IPS-20b (cell line): ENCODE measurements at regions not wholly inside any gene's neighbourhood (a gene's known extent, or its start where the extent isn't known, plus 50 kb on each side); places are given as distances from the start of the nearest gene placed in this dataset.

Source experiments
- H3K27ac ChIP-seq: one replicate; pipeline ENCODE4 v1.5.1; 2013; ENCODE audit warnings: low read length
- H3K27me3 ChIP-seq: 2 replicates; pipeline ENCODE4 v1.6.1; 2013; ENCODE audit warnings: mild to moderate bottlenecking, low read length, inconsistent platforms; ENCODE audit not compliant: insufficient read depth
- H3K36me3 ChIP-seq: 2 replicates; pipeline ENCODE4 v1.6.1; 2013; ENCODE audit warnings: low read depth, mild to moderate bottlenecking, inconsistent platforms, low read length, moderate library complexity; ENCODE audit not compliant: insufficient read depth
- H3K4me1 ChIP-seq: 2 replicates; pipeline ENCODE4 v1.6.1; 2013; ENCODE audit warnings: mild to moderate bottlenecking, control low read depth, inconsistent platforms, low read length, moderate library complexity; ENCODE audit not compliant: insufficient read depth
- H3K4me3 ChIP-seq: 2 replicates; pipeline ENCODE4 v1.5.1; 2013; ENCODE audit warnings: mild to moderate bottlenecking, low read length, inconsistent platforms
- H3K9ac ChIP-seq: 2 replicates; pipeline ENCODE4 v1.6.1; 2013; ENCODE audit warnings: low read depth, mild to moderate bottlenecking, inconsistent platforms, low read length, moderate library complexity
- H3K9me3 ChIP-seq: 2 replicates; pipeline ENCODE4 v1.6.1; 2013; ENCODE audit warnings: mild to moderate bottlenecking, low read depth, low read length, inconsistent platforms; ENCODE audit not compliant: insufficient read depth

- no peaks in the 10 kb centered on the region for H3K4me1 ChIP-seq
- no peak overlapping the region for H3K27ac ChIP-seq
- H3K9ac ChIP-seq: no peak overlapping the region
- no peaks in the 10 kb centered on the region for H3K9me3 ChIP-seq
- no peak overlapping the region for H3K4me3 ChIP-seq
- H3K36me3 ChIP-seq: no peaks in the 10 kb centered on the region
- H3K27me3 ChIP-seq: peaks cover 7% of the 10 kb centered on the region; the same call in 1 of the 2 replicates
Measured at GRCh38 chr22:27583856-27584255, 217.7 kb downstream of the MN1 start.

- no peaks in the 10 kb centered on the region for H3K4me1 ChIP-seq
- H3K4me3 ChIP-seq: no peak overlapping the region
- H3K9me3 ChIP-seq: no peaks in the 10 kb centered on the region
- H3K27me3 ChIP-seq: no peaks in the 10 kb centered on the region; the same call in 1 of the 2 replicates
- no peak overlapping the region for H3K27ac ChIP-seq
- H3K9ac ChIP-seq: no peak overlapping the region
- H3K36me3 ChIP-seq: no peaks in the 10 kb centered on the region
Measured at GRCh38 chr22:27585141-27585540, 216.4 kb downstream of the MN1 start.

DNA sequence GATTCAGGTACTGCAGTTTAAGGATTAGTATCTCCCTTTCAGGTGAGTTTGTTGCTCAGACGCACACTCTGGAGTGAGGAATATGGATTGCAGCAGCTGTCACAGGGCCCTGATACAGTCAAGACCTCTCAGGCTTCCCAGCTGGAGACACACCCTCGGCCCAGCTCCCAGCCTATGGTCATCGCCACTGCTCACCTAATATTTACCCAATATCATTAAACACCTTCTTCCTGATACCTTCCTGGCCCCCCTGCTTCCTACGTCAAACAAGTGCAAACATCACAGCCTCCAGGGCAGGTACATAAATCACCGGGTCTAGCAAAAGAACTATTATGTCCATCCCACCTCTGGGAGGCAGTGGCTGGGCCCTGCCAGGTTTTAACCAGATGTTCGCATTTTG lies 213.3 kb downstream of the MN1 start:
- H3K4me1 ChIP-seq: no peaks in the 10 kb centered on the region
- no peak overlapping the region for H3K9ac ChIP-seq
- H3K4me3 ChIP-seq: no peak overlapping the region
- H3K27ac ChIP-seq: no peak overlapping the region
- H3K36me3 ChIP-seq: no peaks in the 10 kb centered on the region
- H3K9me3 ChIP-seq: no peaks in the 10 kb centered on the region
- no peaks in the 10 kb centered on the region for H3K27me3 ChIP-seq

DNA sequence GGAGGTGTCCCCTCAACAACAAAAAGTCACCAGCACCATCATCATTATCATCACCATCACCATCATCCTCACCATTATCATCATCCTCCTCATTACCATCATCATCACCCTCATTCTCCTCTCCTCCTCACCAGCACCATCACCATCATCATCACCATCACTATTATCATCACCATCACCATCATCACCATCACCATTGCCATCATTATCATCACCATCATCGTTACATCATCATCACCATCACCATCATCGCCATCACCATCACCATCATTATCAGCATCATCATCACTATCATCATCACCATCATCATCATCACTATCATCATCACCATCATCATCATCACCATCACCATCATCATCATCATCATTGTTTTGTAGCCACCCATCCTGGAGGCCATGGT lies 212.6 kb downstream of the MN1 start:
- Histone ChIP-seq H3K27me3 (no peaks in the 10 kb centered on the region), H3K9me3 (no peaks in the 10 kb centered on the region), H3K4me1 (no peaks in the 10 kb centered on the region), H3K36me3 (no peaks in the 10 kb centered on the region), H3K9ac (no peak overlapping the region), H3K4me3 (no peak overlapping the region), H3K27ac (no peak overlapping the region)

- no peaks in the 10 kb centered on the region for H3K9me3 ChIP-seq
- H3K4me3 ChIP-seq: no peak overlapping the region
- H3K36me3 ChIP-seq: no peaks in the 10 kb centered on the region
- H3K27me3 ChIP-seq: no peaks in the 10 kb centered on the region
- H3K27ac ChIP-seq: no peak overlapping the region
- H3K4me1 ChIP-seq: no peaks in the 10 kb centered on the region
- no peak overlapping the region for H3K9ac ChIP-seq
Measured at GRCh38 chr22:27591060-27591459, 210.5 kb downstream of the MN1 start.

GRCh38 chr22:27593378-27593777 lies 208.2 kb downstream of the MN1 start:
- H3K4me1 ChIP-seq: no peaks in the 10 kb centered on the region
- no peaks in the 10 kb centered on the region for H3K9me3 ChIP-seq
- no peak overlapping the region for H3K9ac ChIP-seq
- H3K27ac ChIP-seq: no peak overlapping the region
- H3K36me3 ChIP-seq: no peaks in the 10 kb centered on the region
- H3K27me3 ChIP-seq: no peaks in the 10 kb centered on the region
- no peak overlapping the region for H3K4me3 ChIP-seq

DNA sequence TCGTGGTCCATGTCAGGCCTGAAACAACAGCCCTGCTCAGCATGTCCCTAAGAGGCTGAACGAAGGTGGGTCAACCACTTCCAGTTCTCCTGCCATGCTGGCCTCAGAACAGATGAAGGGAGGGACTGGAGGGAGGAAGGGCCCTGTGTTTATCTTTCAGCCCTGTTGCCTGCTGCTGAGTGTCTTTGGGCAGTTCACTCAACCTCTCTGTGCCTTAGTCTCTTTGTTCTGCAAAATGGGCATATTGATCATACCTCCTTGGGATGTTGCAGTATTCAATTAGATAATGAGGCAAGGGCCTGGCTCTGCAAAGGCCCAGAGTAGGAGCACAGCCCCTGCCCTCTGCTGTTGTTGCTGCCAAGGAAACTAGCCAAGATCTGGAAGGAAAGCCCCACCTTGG lies 207.5 kb downstream of the MN1 start:
- Histone ChIP-seq H3K27ac (no peak overlapping the region), H3K4me3 (no peak overlapping the region), H3K4me1 (no peaks in the 10 kb centered on the region)

GRCh38 chr22:27594474-27595134 lies 207.0 kb downstream of the MN1 start:
- H3K27me3 ChIP-seq: no peaks in the 10 kb centered on the region
- H3K9ac ChIP-seq: no peak overlapping the region
- H3K36me3 ChIP-seq: no peaks in the 10 kb centered on the region
- H3K4me1 ChIP-seq: no peaks in the 10 kb centered on the region
- no peaks in the 10 kb centered on the region for H3K9me3 ChIP-seq
- H3K4me3 ChIP-seq: no peak overlapping the region
- no peak overlapping the region for H3K27ac ChIP-seq

More for the DNA sequence above, 207.5 kb downstream of the MN1 start:
- Histone ChIP-seq H3K9ac (no peak overlapping the region), H3K36me3 (no peaks in the 10 kb centered on the region), H3K27me3 (no peaks in the 10 kb centered on the region), H3K9me3 (no peaks in the 10 kb centered on the region)

DNA sequence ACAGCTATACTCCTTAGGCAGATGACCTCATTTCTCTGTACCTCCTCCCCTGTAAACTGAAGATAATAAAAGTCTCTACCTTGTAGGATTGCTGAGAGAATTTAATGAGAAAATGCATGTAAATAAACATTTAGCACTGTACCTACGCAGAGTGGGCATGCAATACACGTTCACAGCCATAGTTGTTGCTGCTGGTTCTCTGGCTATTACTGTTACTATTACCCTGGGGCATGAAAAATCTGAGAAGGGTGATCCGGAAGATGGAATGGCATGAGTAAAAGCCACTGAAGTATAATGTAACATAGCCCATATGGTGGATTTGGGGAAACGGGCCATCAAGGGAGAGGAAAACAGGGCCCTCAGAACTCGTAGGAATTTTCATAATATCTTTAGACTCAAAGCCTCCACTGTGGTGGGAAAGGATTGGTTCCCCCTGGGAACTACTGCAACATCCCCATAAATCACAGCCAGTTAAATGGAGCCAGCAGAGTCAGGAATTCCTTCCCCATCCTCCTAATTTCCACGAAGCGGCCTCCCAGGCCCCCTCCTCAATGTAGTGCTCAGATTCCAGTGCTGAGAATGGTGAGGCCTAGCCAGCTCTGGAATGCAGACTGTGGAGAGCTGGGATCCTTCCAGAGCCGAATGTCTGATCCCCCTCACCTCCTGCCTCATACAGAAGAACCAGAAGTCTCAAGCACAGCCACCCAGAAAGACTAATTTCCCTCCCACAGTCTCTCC lies 205.3 kb downstream of the MN1 start:
- H3K4me3 ChIP-seq: no peak overlapping the region
- H3K27ac ChIP-seq: no peak overlapping the region
- no peaks in the 10 kb centered on the region for H3K4me1 ChIP-seq

GRCh38 chr22:27597703-27598444 lies 203.7 kb downstream of the MN1 start:
- no peak overlapping the region for H3K4me3 ChIP-seq
- no peak overlapping the region for H3K27ac ChIP-seq
- no peaks in the 10 kb centered on the region for H3K27me3 ChIP-seq
- no peaks in the 10 kb centered on the region for H3K36me3 ChIP-seq
- no peaks in the 10 kb centered on the region for H3K9me3 ChIP-seq
- no peak overlapping the region for H3K9ac ChIP-seq
- H3K4me1 ChIP-seq: no peaks in the 10 kb centered on the region

More for the DNA sequence above, 205.3 kb downstream of the MN1 start:
- H3K9ac ChIP-seq: no peak overlapping the region
- no peaks in the 10 kb centered on the region for H3K9me3 ChIP-seq
- H3K36me3 ChIP-seq: no peaks in the 10 kb centered on the region
- no peaks in the 10 kb centered on the region for H3K27me3 ChIP-seq

DNA sequence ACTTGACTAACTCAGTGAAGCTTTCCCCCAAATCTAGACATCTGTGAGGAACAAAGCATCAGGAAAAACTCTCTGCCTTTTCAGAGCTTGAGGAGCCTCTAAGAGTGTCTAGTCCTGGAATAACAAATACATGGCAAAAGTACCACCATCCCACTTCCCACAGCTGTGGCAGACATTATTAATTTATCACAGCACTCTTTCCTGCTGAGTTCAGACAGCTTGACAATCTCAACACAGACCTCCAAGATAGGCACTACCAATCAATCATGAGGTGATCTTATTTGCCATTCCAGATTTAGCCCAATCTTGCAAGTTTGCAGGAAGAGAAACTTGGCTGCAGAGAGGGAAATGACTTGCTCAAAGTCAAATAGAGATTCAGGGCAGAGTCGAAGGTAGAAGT lies 202.8 kb downstream of the MN1 start:
- H3K27me3 ChIP-seq: no peaks in the 10 kb centered on the region
- no peak overlapping the region for H3K27ac ChIP-seq
- H3K36me3 ChIP-seq: no peaks in the 10 kb centered on the region
- no peaks in the 10 kb centered on the region for H3K4me1 ChIP-seq
- H3K4me3 ChIP-seq: no peak overlapping the region
- H3K9me3 ChIP-seq: no peaks in the 10 kb centered on the region
- no peak overlapping the region for H3K9ac ChIP-seq

GRCh38 chr22:27601195-27601594 lies 200.4 kb downstream of the MN1 start:
- Histone ChIP-seq H3K36me3 (no peaks in the 10 kb centered on the region), H3K4me3 (no peak overlapping the region), H3K4me1 (no peaks in the 10 kb centered on the region), H3K27me3 (no peaks in the 10 kb centered on the region), H3K27ac (no peak overlapping the region), H3K9ac (no peak overlapping the region), H3K9me3 (no peaks in the 10 kb centered on the region)
